WERI-Rb-1 (cell line): ENCODE measurements at regions not wholly inside any gene's neighbourhood (a gene's known extent, or its start where the extent isn't known, plus 50 kb on each side); places are given as distances from the start of the nearest gene placed in this dataset.

Experiments used
- DNase-seq: peaks from one replicate; pipeline ENCODE4 v3.0.0-alpha.2; 2020
- H3K27ac ChIP-seq: fragments of 250-450 bp; sonication (Bioruptor Pico); 2 replicates; pipeline ENCODE4 v1.5.1; 2020; ENCODE audit warnings: mild to moderate bottlenecking, moderate library complexity
- H3K27me3 ChIP-seq: fragments of 250-450 bp; sonication (Bioruptor Pico); 2 replicates; pipeline ENCODE4 v1.5.1; 2021; ENCODE audit warnings: mild to moderate bottlenecking, low read depth, moderate library complexity; ENCODE audit not compliant: insufficient read depth, severe bottlenecking
- H3K36me3 ChIP-seq: fragments of 250-450 bp; sonication (Bioruptor Pico); 2 replicates; pipeline ENCODE4 v1.5.1; 2020; ENCODE audit warnings: mild to moderate bottlenecking, moderate library complexity
- H3K4me3 ChIP-seq: 2 replicates; pipeline ENCODE4 v1.5.1; 2011; ENCODE audit warnings: low read depth, mild to moderate bottlenecking, control low read depth, low read length
- H3K9me3 ChIP-seq: fragments of 250-450 bp; sonication (Bioruptor Pico); 2 replicates; pipeline ENCODE4 v1.5.1; 2021; ENCODE audit warnings: mild to moderate bottlenecking, moderate library complexity; ENCODE audit not compliant: severe bottlenecking
- CTCF ChIP-seq: IDR thresholded peaks from 2 replicates; pipeline ENCODE4 v1.5.1; 2011; ENCODE audit warnings: low read depth, mild to moderate bottlenecking, control low read depth, inconsistent platforms, low read length

- DNase-seq: no peak
- Histone ChIP-seq H3K4me3 (no peak overlapping the region), H3K36me3 (no peaks in the 10 kb centered on the region), H3K27ac (no peak overlapping the region), H3K27me3 (no peaks in the 10 kb centered on the region), H3K9me3 (no peaks in the 10 kb centered on the region)
- no peak for TF ChIP-seq CTCF
Measured at GRCh38 chr9:28999806-29000205, 1426.5 kb upstream of the C9orf72 start.

DNA sequence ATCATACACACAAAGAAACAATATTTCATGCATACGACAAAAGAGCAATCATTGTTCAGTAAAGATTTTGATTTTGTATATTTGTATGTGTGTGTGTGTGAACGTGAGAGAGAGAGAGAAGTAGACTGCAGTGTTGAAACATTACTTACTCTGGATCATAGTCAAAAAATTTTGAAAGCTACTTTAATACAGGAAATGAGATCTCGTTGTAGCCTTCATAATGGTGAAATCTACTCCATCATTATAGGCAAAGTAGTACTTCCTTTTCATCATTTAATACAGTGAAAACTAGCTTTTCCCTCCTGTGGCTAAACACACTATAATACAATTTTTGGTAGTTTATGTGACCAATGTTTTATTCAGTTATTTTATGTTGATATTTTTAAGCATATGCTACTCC is 1427.7 kb upstream of the C9orf72 start:
- Histone ChIP-seq H3K4me3 (no peak overlapping the region), H3K27me3 (no peaks in the 10 kb centered on the region), H3K27ac (no peak overlapping the region), H3K36me3 (no peaks in the 10 kb centered on the region), H3K9me3 (no peaks in the 10 kb centered on the region)
- no peak for DNase-seq
- no peak for TF ChIP-seq CTCF

GRCh38 chr9:29004988-29005387 is 1431.7 kb upstream of the C9orf72 start:
- H3K27me3 ChIP-seq: no peaks in the 10 kb centered on the region
- H3K4me3 ChIP-seq: no peak overlapping the region
- no peak overlapping the region for H3K27ac ChIP-seq
- no peaks in the 10 kb centered on the region for H3K9me3 ChIP-seq
- no peak for TF ChIP-seq CTCF
- DNase-seq: no peak
- no peaks in the 10 kb centered on the region for H3K36me3 ChIP-seq

DNA sequence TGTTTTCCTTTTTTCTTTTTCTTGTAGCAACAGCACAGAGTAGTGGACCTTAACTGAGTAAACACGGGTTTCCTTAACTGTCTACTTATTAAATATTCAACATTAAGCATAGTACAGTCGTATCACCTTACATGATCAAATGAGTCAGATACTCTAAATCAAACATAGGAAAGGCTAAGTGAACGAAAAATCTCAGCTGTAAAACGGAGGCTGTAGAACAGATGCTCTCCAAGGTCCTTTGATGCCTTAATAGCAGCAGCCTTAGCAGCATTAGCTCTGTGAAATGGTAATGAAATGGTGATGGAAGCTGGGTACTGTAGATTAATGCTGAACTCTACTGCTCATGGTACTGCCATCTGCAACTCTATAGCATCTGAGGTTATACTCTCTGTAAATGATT is 1433.3 kb upstream of the C9orf72 start:
- no peaks in the 10 kb centered on the region for H3K9me3 ChIP-seq
- no peak overlapping the region for H3K27ac ChIP-seq
- TF ChIP-seq CTCF: no peak
- no peak for DNase-seq
- no peaks in the 10 kb centered on the region for H3K36me3 ChIP-seq
- H3K27me3 ChIP-seq: no peaks in the 10 kb centered on the region
- H3K4me3 ChIP-seq: no peak overlapping the region

DNA sequence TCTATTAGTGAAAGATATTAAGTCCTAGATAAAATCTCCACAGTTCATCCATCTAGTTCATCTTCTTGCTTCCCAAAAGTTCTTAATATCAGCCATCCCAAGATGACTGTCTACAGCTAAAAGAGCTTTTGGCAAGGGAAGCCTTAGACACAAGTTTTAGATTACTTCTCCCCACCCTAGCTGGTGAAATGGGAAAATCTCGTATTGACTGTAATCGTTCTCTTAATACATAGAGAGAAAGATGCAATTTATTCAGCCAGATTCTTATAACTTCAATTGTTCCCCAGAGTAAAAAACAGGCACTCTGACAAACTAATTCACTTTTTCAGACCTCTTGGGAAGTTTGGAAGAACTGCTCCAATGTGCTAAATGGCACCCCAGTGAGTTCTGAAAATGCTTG is 1439.6 kb upstream of the C9orf72 start:
- TF ChIP-seq CTCF: no peak
- H3K36me3 ChIP-seq: no peaks in the 10 kb centered on the region
- no peaks in the 10 kb centered on the region for H3K9me3 ChIP-seq
- no peak overlapping the region for H3K27ac ChIP-seq
- DNase-seq: no peak
- no peaks in the 10 kb centered on the region for H3K27me3 ChIP-seq
- H3K4me3 ChIP-seq: no peak overlapping the region

GRCh38 chr9:29021632-29022031 is 1448.4 kb upstream of the C9orf72 start:
- no peaks in the 10 kb centered on the region for H3K9me3 ChIP-seq
- H3K27ac ChIP-seq: no peak overlapping the region
- H3K27me3 ChIP-seq: no peaks in the 10 kb centered on the region
- no peak for TF ChIP-seq CTCF
- no peaks in the 10 kb centered on the region for H3K36me3 ChIP-seq
- no peak overlapping the region for H3K4me3 ChIP-seq
- DNase-seq: no peak
